ENCODE measurements at regions not wholly inside any gene's neighbourhood (a gene's known extent, or its start where the extent isn't known, plus 50 kb on each side); places are given as distances from the start of the nearest gene placed in this dataset.

GRCh38 chr21:31609081-31609480 is 50.4 kb upstream of the SOD1 start:
- Histone ChIP-seq H3K9me3 (ENCODE audit: control insufficient read depth, insufficient read depth, low read length) (no peaks in the 10 kb centered on the region), H3K4me3 (ENCODE audit: low read depth, low read length) (no peak overlapping the region), H3K36me3 (ENCODE audit: control insufficient read depth, insufficient read depth, low read length) (no peaks in the 10 kb centered on the region), H3K9ac (ENCODE audit: low read depth, low read length) (no peak overlapping the region), H3K27me3 (ENCODE audit: control insufficient read depth, insufficient read depth, low read length) (no peaks in the 10 kb centered on the region), H3K4me1 (ENCODE audit: control insufficient read depth, insufficient read depth, low read length) (peaks cover 2% of the 10 kb centered on the region)

- no peak overlapping the region for H3K9ac ChIP-seq (ENCODE audit: low read depth, low read length)
- no peaks in the 10 kb centered on the region for H3K36me3 ChIP-seq (ENCODE audit: control insufficient read depth, insufficient read depth, low read length)
- no peak overlapping the region for H3K4me3 ChIP-seq (ENCODE audit: low read depth, low read length)
- no peaks in the 10 kb centered on the region for H3K27me3 ChIP-seq (ENCODE audit: control insufficient read depth, insufficient read depth, low read length)
- peaks cover 2% of the 10 kb centered on the region for H3K4me1 ChIP-seq (ENCODE audit: control insufficient read depth, insufficient read depth, low read length)
- H3K9me3 ChIP-seq (ENCODE audit: control insufficient read depth, insufficient read depth, low read length) = no peaks in the 10 kb centered on the region
These were observed 51.7 kb upstream of the SOD1 start for GRCh38 chr21:31607791-31608190.

DNA sequence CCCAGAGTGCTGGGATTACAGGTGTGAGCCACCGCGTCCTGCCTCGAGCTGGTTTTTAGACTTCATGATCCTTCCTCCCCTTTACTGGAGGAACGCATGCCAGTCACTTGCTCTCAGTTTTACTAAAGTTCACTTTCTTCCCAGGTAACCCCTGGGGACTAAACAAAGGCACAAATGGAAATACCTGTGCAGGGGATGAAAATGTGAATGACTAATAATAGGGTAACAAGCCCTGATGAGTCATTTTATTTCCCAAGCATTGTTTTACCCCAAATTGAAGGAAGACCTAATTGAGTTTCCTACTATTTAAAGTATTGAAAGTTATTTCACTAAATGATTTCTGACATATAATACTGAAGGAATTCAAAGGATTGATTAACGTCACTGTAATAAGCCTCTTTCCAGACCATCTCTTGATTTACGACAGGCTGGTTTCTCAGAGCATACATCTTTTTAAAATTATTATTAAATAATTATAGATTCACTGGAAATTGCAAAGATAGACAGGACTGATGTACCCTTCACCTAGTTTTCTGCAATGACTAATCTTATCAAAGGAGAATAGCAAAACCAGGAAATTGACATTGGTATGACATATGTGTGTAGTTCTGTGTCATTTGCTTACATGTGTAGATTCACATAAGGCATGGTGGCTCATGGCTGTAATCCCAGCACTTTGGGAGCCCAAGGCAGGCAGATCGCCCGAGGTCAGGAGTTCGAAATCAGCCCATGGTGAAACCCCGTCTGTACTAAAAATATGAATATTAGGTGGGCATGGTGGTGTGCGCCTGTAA is 53.2 kb upstream of the SOD1 start:
- no peaks in the 10 kb centered on the region for H3K27me3 ChIP-seq (ENCODE audit: control insufficient read depth, insufficient read depth, low read length)
- H3K9ac ChIP-seq (ENCODE audit: low read depth, low read length) = no peak overlapping the region
- no peaks in the 10 kb centered on the region for H3K9me3 ChIP-seq (ENCODE audit: control insufficient read depth, insufficient read depth, low read length)
- H3K4me3 ChIP-seq (ENCODE audit: low read depth, low read length) = no peak overlapping the region
- H3K4me1 ChIP-seq (ENCODE audit: control insufficient read depth, insufficient read depth, low read length) = peaks cover 2% of the 10 kb centered on the region
- no peaks in the 10 kb centered on the region for H3K36me3 ChIP-seq (ENCODE audit: control insufficient read depth, insufficient read depth, low read length)

DNA sequence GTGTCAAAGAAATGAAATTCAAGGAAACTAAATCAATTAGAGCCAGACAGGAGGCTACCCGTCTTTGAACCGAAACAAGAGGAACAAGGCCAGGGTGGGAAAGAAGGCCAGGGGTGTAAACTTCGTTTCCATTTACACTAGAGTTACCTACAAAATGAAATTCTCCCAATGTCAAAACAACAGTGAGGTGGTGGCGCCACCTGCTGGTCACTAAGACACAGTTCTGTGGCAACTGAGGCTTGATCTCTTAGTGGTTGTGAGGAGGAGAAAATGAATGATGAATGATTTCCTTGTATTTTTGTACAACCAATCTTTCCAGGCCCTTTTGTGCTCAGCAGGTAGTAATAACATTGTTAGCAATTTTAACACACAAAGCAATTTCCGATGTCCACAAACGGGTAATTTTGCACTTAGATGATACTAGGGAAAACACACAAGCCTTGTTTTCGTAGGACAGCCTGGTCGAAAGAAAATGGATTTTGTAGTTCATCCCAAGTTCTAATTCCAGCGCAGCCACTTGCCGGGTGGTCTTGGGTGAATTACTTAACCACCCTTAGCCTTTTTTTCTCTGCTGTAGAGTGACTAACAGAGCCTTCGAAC is 54.8 kb upstream of the SOD1 start:
- no peak overlapping the region for H3K9ac ChIP-seq (ENCODE audit: low read depth, low read length)
- H3K4me3 ChIP-seq (ENCODE audit: low read depth, low read length) = no peak overlapping the region
- no peaks in the 10 kb centered on the region for H3K36me3 ChIP-seq (ENCODE audit: control insufficient read depth, insufficient read depth, low read length)
- peaks cover 2% of the 10 kb centered on the region for H3K4me1 ChIP-seq (ENCODE audit: control insufficient read depth, insufficient read depth, low read length)
- no peaks in the 10 kb centered on the region for H3K27me3 ChIP-seq (ENCODE audit: control insufficient read depth, insufficient read depth, low read length)
- no peaks in the 10 kb centered on the region for H3K9me3 ChIP-seq (ENCODE audit: control insufficient read depth, insufficient read depth, low read length)

GRCh38 chr21:31599563-31599962 is 59.9 kb upstream of the SOD1 start:
- no peak overlapping the region for H3K4me3 ChIP-seq (ENCODE audit: low read depth, low read length)
- peaks cover 2% of the 10 kb centered on the region for H3K4me1 ChIP-seq (ENCODE audit: control insufficient read depth, insufficient read depth, low read length)
- H3K27me3 ChIP-seq (ENCODE audit: control insufficient read depth, insufficient read depth, low read length) = no peaks in the 10 kb centered on the region
- H3K36me3 ChIP-seq (ENCODE audit: control insufficient read depth, insufficient read depth, low read length) = no peaks in the 10 kb centered on the region
- no peaks in the 10 kb centered on the region for H3K9me3 ChIP-seq (ENCODE audit: control insufficient read depth, insufficient read depth, low read length)
- H3K9ac ChIP-seq (ENCODE audit: low read depth, low read length) = no peak overlapping the region

DNA sequence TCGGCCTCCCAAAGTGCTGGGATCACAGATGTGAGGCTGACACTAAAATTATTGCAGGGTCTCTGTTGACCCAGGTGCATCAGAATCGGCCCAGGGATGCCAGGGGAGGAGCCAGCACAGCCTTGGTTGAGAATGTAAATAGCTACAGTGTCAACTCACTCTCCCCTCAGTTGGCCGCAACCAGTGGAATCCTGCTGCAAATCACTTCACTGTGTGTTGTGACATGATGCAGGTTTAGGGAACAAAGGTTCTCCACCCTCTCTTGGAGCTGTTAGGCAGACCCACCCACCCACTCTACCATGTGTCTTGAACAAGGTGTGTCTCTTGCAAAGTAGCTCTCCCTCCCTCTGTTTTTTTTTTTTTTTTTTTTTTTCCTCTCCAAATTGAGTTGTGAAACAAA is 60.5 kb upstream of the SOD1 start:
- H3K9me3 ChIP-seq (ENCODE audit: control insufficient read depth, insufficient read depth, low read length) = no peaks in the 10 kb centered on the region
- no peaks in the 10 kb centered on the region for H3K4me1 ChIP-seq (ENCODE audit: control insufficient read depth, insufficient read depth, low read length)
- no peak overlapping the region for H3K4me3 ChIP-seq (ENCODE audit: low read depth, low read length)
- H3K36me3 ChIP-seq (ENCODE audit: control insufficient read depth, insufficient read depth, low read length) = no peaks in the 10 kb centered on the region
- H3K9ac ChIP-seq (ENCODE audit: low read depth, low read length) = no peak overlapping the region
- H3K27me3 ChIP-seq (ENCODE audit: control insufficient read depth, insufficient read depth, low read length) = no peaks in the 10 kb centered on the region

DNA sequence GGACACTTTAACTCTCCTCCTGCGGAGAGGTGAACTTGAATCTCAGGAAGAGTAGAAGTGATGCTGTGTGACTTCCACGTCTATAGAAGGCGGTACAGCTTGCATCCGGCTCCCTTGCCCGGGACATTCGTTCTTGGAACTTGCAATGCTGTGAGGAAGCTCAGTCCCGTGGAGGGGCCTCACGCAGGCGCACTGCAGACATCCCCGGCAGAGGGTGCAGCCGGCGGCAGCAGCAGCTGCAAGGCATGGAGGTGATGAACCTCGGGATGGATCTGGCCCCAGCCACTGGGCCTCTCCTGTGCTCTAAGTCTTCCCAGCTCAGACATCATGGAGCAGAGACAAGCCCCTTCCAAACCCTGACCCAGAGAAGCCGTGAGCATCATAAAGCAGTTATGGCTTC is 61.8 kb upstream of the SOD1 start:
- Histone ChIP-seq H3K36me3 (ENCODE audit: control insufficient read depth, insufficient read depth, low read length) (no peaks in the 10 kb centered on the region), H3K4me3 (ENCODE audit: low read depth, low read length) (no peak overlapping the region), H3K9ac (ENCODE audit: low read depth, low read length) (no peak overlapping the region), H3K4me1 (ENCODE audit: control insufficient read depth, insufficient read depth, low read length) (peaks cover 3% of the 10 kb centered on the region), H3K9me3 (ENCODE audit: control insufficient read depth, insufficient read depth, low read length) (no peaks in the 10 kb centered on the region), H3K27me3 (ENCODE audit: control insufficient read depth, insufficient read depth, low read length) (no peaks in the 10 kb centered on the region)

- peaks cover 3% of the 10 kb centered on the region for H3K4me1 ChIP-seq (ENCODE audit: control insufficient read depth, insufficient read depth, low read length)
- no peaks in the 10 kb centered on the region for H3K9me3 ChIP-seq (ENCODE audit: control insufficient read depth, insufficient read depth, low read length)
- H3K4me3 ChIP-seq (ENCODE audit: low read depth, low read length) = no peak overlapping the region
- no peaks in the 10 kb centered on the region for H3K27me3 ChIP-seq (ENCODE audit: control insufficient read depth, insufficient read depth, low read length)
- no peaks in the 10 kb centered on the region for H3K36me3 ChIP-seq (ENCODE audit: control insufficient read depth, insufficient read depth, low read length)
- H3K9ac ChIP-seq (ENCODE audit: low read depth, low read length) = no peak overlapping the region
These were observed 63.4 kb upstream of the SOD1 start for GRCh38 chr21:31596055-31596454.

GRCh38 chr21:31594726-31595125 is 64.8 kb upstream of the SOD1 start:
- H3K36me3 ChIP-seq (ENCODE audit: control insufficient read depth, insufficient read depth, low read length) = no peaks in the 10 kb centered on the region
- H3K4me1 ChIP-seq (ENCODE audit: control insufficient read depth, insufficient read depth, low read length) = peaks cover 3% of the 10 kb centered on the region
- H3K9ac ChIP-seq (ENCODE audit: low read depth, low read length) = no peak overlapping the region
- no peaks in the 10 kb centered on the region for H3K9me3 ChIP-seq (ENCODE audit: control insufficient read depth, insufficient read depth, low read length)
- H3K4me3 ChIP-seq (ENCODE audit: low read depth, low read length) = no peak overlapping the region
- H3K27me3 ChIP-seq (ENCODE audit: control insufficient read depth, insufficient read depth, low read length) = no peaks in the 10 kb centered on the region

GRCh38 chr21:31594279-31594678 is 65.2 kb upstream of the SOD1 start:
- Histone ChIP-seq H3K4me3 (ENCODE audit: low read depth, low read length) (no peak overlapping the region), H3K27me3 (ENCODE audit: control insufficient read depth, insufficient read depth, low read length) (no peaks in the 10 kb centered on the region), H3K36me3 (ENCODE audit: control insufficient read depth, insufficient read depth, low read length) (no peaks in the 10 kb centered on the region), H3K9me3 (ENCODE audit: control insufficient read depth, insufficient read depth, low read length) (no peaks in the 10 kb centered on the region), H3K4me1 (ENCODE audit: control insufficient read depth, insufficient read depth, low read length) (peaks cover 3% of the 10 kb centered on the region), H3K9ac (ENCODE audit: low read depth, low read length) (no peak overlapping the region)

- H3K9ac ChIP-seq (ENCODE audit: low read depth, low read length) = no peak overlapping the region
These were observed 66.4 kb upstream of the SOD1 start for GRCh38 chr21:31592963-31593560.

DNA sequence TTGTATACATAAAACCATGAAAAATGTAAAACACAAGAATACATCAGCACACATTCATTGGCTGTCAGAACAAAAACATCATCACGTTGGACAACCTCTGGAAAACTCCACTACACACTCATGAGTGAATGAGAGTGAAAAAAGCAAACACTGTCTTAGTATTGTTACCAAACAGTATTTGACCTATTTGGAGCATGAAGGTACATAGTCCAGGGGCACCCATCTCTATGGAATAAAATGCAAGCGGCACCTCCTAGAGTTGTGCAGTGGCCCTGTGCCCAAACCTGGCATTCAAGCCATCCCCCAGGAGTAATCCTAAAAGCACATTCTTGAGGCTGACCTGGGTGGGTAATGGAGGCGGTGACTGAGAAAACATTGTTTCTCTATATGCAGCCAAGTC is 67.0 kb upstream of the SOD1 start:
- Histone ChIP-seq H3K36me3 (ENCODE audit: control insufficient read depth, insufficient read depth, low read length) (no peaks in the 10 kb centered on the region), H3K9ac (ENCODE audit: low read depth, low read length) (no peak overlapping the region), H3K4me1 (ENCODE audit: control insufficient read depth, insufficient read depth, low read length) (peaks cover 3% of the 10 kb centered on the region), H3K27me3 (ENCODE audit: control insufficient read depth, insufficient read depth, low read length) (no peaks in the 10 kb centered on the region), H3K9me3 (ENCODE audit: control insufficient read depth, insufficient read depth, low read length) (no peaks in the 10 kb centered on the region), H3K4me3 (ENCODE audit: low read depth, low read length) (no peak overlapping the region)

More at GRCh38 chr21:31592963-31593560, 66.4 kb upstream of the SOD1 start:
- Histone ChIP-seq H3K4me3 (ENCODE audit: low read depth, low read length) (no peak overlapping the region), H3K4me1 (ENCODE audit: control insufficient read depth, insufficient read depth, low read length) (peaks cover 3% of the 10 kb centered on the region), H3K9me3 (ENCODE audit: control insufficient read depth, insufficient read depth, low read length) (no peaks in the 10 kb centered on the region), H3K27me3 (ENCODE audit: control insufficient read depth, insufficient read depth, low read length) (no peaks in the 10 kb centered on the region), H3K36me3 (ENCODE audit: control insufficient read depth, insufficient read depth, low read length) (no peaks in the 10 kb centered on the region)

All from iPS-15b (cell line).